ENCODE measurements at regions not wholly inside any gene's neighbourhood (a gene's known extent, or its start where the extent isn't known, plus 50 kb on each side); places are given as distances from the start of the nearest gene placed in this dataset.

GRCh38 chr3:94968519-94968918 is 905.7 kb downstream of the NSUN3 start:
- no peak for TF ChIP-seq POLR2A (IDR thresholded peaks at IDR 0.05; ENCODE audit: extremely low read depth, insufficient read length)
- TF ChIP-seq, protein P1, sequence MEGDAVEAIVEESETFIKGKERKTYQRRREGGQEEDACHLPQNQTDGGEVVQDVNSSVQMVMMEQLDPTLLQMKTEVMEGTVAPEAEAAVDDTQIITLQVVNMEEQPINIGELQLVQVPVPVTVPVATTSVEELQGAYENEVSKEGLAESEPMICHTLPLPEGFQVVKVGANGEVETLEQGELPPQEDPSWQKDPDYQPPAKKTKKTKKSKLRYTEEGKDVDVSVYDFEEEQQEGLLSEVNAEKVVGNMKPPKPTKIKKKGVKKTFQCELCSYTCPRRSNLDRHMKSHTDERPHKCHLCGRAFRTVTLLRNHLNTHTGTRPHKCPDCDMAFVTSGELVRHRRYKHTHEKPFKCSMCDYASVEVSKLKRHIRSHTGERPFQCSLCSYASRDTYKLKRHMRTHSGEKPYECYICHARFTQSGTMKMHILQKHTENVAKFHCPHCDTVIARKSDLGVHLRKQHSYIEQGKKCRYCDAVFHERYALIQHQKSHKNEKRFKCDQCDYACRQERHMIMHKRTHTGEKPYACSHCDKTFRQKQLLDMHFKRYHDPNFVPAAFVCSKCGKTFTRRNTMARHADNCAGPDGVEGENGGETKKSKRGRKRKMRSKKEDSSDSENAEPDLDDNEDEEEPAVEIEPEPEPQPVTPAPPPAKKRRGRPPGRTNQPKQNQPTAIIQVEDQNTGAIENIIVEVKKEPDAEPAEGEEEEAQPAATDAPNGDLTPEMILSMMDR (IDR thresholded peaks at IDR 0.05; ENCODE audit: low read depth, low read length), result no peak
- TF ChIP-seq, protein P2, sequence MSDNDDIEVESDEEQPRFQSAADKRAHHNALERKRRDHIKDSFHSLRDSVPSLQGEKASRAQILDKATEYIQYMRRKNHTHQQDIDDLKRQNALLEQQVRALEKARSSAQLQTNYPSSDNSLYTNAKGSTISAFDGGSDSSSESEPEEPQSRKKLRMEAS (IDR thresholded peaks at IDR 0.05; ENCODE audit: low read depth, low read length), result no peak
